ENCODE measurements at regions not wholly inside any gene's neighbourhood (a gene's known extent, or its start where the extent isn't known, plus 50 kb on each side); places are given as distances from the start of the nearest gene placed in this dataset.

- TF ChIP-seq CTCF (IDR thresholded peaks at IDR 0.05) (no peak), POLR2A (IDR thresholded peaks at IDR 0.05) (no peak)
These were observed 121.0 kb upstream of the PRR20G start for GRCh38 chr3:127408684-127409420.
